ENCODE measurements at regions not wholly inside any gene's neighbourhood (a gene's known extent, or its start where the extent isn't known, plus 50 kb on each side); places are given as distances from the start of the nearest gene placed in this dataset.
"Not testable (repeated sequence)": the region's sequence is repeated elsewhere in the genome, so short reads cannot be mapped to it uniquely, and the experiment has no call there.

DNA sequence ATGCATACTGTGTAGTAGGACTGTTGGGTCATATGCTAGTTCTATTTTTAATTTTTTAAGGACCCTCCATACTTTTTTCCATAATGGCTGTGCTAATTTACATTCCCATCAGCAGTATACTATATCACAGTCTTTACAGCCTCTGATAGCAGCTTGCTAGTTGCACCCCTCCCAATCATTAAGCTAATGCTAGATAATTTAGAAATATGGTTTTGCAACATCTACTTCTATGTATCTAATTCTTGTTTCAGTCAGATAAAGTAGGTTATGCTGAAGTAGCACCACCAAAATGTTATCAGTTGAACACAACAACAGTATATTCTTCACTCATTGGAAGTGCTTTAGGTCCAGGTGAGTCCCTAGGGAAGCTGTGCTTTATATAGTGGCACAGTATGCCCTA, 522.7 kb upstream of the HTR2C start:
- Mint-ChIP-seq H3K9me3 (peaks cover 0 to 1% of the 10 kb centered on the region in 2 donors), H3K4me1 (peaks cover 4 to 7% of the 10 kb centered on the region in 2 donors), H3K4me3 (no peak overlapping the region), H3K27ac (no peak overlapping the region), H3K36me3 (no peaks in the 10 kb centered on the region), H3K27me3 (no peaks in the 10 kb centered on the region)
- ATAC-seq (replicated peaks) (no peak), DNase-seq (no peak)

DNA sequence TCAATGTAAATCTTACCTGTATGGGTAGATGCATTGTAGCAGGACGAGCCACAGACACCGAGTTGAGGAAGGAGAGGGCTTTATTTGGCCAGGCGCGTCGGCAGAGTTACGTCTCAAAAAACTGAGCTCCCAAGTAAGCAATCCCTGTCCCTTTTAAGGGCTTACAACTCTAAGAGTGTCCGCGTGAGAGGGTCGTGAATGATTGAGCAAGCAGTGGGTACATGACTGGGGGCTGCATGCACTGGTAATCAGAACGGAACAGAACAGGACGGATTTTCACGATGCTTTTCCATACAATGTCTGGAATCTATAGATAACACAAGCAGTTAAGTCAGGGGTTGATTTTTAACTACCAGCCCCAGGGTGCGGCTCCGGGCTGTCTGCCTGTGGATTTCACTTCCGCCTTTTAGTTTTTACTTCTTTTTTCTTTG, 524.9 kb upstream of the HTR2C start:
- peak overlapping the region; percentile 42 to 67 for H3K4me3 Mint-ChIP-seq

GRCh38 chrX:114057422-114057821, 526.5 kb upstream of the HTR2C start:
- H3K4me3 Mint-ChIP-seq; H3K9me3 Mint-ChIP-seq; H3K4me1 Mint-ChIP-seq; DNase-seq; H3K27ac Mint-ChIP-seq; H3K27me3 Mint-ChIP-seq; H3K36me3 Mint-ChIP-seq; ATAC-seq (replicated peaks): not testable (repeated sequence)

More for the DNA sequence above, 524.9 kb upstream of the HTR2C start:
- H3K9me3 Mint-ChIP-seq: peaks cover 0 to 1% of the 10 kb centered on the region in 2 donors
- ATAC-seq (replicated peaks) (peak in 1 of 2 donors; percentile 25), DNase-seq (no peak)
- no peaks in the 10 kb centered on the region for H3K27me3 Mint-ChIP-seq
- no peaks in the 10 kb centered on the region for H3K36me3 Mint-ChIP-seq
- peak overlapping the region; percentile 74 for H3K27ac Mint-ChIP-seq
- H3K4me1 Mint-ChIP-seq: peaks cover 4 to 7% of the 10 kb centered on the region in 2 donors

- H3K4me3 Mint-ChIP-seq: no peak overlapping the region
- ATAC-seq (replicated peaks) (no peak), DNase-seq (no peak)
- no peaks in the 10 kb centered on the region for H3K4me1 Mint-ChIP-seq
- no peaks in the 10 kb centered on the region for H3K27me3 Mint-ChIP-seq
- no peak overlapping the region for H3K27ac Mint-ChIP-seq
- H3K36me3 Mint-ChIP-seq: no peaks in the 10 kb centered on the region
- no peaks in the 10 kb centered on the region for H3K9me3 Mint-ChIP-seq
Observed at GRCh38 chrX:114051667-114052315, 532.1 kb upstream of the HTR2C start.

DNA sequence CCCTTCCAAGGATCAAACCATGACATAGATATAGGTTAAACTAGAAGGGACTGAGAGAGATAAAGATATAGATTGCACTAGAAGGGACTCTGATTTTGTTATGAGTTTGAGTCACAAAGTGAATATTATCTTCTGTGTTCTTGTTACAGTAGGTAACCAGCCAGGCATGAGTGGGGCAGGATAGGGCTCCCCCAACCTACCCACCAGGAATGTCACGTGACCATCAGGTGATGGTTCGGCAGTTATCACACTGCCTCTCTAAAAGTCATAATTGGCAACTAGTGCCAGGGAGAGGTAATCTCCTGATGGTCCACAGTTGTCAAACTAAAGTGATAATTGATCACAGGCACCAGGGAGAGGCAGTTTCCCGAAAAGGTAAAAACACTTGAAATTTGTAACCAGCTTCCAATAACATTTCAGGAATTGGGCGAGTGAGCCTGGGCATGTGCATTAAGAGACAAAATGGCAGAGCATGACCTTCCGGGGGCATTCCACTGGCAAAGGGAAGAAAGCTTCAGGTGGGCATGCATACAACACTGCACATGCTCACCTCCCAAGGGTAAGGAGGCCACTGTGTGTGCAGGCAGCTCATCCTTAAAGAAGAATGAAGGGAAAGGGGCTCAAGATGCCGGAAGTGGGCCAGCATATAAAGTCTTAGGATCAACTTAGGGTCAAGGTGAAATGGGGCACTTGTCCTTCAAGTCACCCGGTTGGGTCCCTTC, 533.6 kb upstream of the HTR2C start:
- no peaks in the 10 kb centered on the region for H3K27me3 Mint-ChIP-seq
- no peaks in the 10 kb centered on the region for H3K4me1 Mint-ChIP-seq
- no peak overlapping the region for H3K4me3 Mint-ChIP-seq
- H3K36me3 Mint-ChIP-seq: no peaks in the 10 kb centered on the region
- no peaks in the 10 kb centered on the region for H3K9me3 Mint-ChIP-seq
- H3K27ac Mint-ChIP-seq: no peak overlapping the region
- DNase-seq: no peak
- ATAC-seq (replicated peaks): no peak

DNA sequence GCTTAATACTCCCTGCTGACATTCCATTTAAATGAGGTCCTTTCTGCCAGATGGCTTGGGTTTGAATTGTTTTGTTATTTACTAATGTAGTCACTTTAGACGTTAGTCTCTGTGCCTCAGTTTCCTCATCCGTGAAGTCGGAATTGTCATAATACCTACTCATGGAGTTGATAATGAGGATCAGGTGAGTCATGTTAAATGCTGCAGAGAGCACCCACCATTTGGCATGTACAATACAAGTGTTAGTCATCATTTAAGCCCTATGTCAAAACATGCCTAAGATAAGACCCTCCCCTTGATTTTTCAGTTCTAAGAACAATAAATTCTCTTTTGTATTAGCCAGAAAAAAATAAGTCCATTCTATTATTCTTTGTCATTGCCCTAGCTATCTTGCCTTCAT, 534.8 kb upstream of the HTR2C start:
- Mint-ChIP-seq H3K4me3 (no peak overlapping the region), H3K9me3 (no peaks in the 10 kb centered on the region), H3K27me3 (no peaks in the 10 kb centered on the region), H3K36me3 (no peaks in the 10 kb centered on the region), H3K4me1 (no peaks in the 10 kb centered on the region), H3K27ac (no peak overlapping the region)
- ATAC-seq (replicated peaks): no peak
- no peak for DNase-seq

GRCh38 chrX:114047558-114047957, 536.3 kb upstream of the HTR2C start:
- no peak for DNase-seq
- H3K27ac Mint-ChIP-seq: no peak overlapping the region
- no peaks in the 10 kb centered on the region for H3K27me3 Mint-ChIP-seq
- no peaks in the 10 kb centered on the region for H3K9me3 Mint-ChIP-seq
- no peak overlapping the region for H3K4me3 Mint-ChIP-seq
- H3K36me3 Mint-ChIP-seq: no peaks in the 10 kb centered on the region
- H3K4me1 Mint-ChIP-seq: no peaks in the 10 kb centered on the region
- no peak for ATAC-seq (replicated peaks)

DNA sequence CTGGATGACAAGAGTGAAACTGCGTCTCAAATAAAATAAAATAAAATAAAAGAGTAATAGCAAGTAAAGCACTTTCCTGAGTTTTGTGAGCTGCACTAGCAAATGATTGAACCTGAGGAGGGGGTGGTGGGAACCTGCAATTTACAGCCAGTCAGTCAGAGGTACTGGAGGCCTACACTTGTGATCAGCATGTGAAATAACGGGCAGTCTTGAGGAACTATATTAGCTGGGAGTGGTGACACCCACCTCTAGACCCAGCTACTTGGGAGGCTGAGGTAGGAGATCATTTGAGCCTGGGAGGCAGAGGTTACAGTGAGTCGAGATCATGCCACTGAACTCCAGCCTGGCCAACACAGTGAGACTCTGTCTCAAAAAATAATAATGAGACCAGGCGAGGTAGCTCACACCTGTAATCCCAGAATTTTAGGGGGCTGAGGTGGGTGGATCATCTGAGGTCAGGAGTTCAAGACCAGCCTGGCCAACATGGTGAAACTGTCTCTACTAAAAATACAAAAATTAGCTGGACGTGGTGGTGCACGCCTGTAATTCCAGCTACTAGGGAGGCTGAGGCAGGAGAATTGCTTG, 537.1 kb upstream of the HTR2C start:
- DNase-seq: no peak
- ATAC-seq (replicated peaks): no peak
- H3K36me3 Mint-ChIP-seq: no peaks in the 10 kb centered on the region
- H3K27me3 Mint-ChIP-seq: no peaks in the 10 kb centered on the region
- H3K4me1 Mint-ChIP-seq: no peaks in the 10 kb centered on the region
- no peaks in the 10 kb centered on the region for H3K9me3 Mint-ChIP-seq
- H3K4me3 Mint-ChIP-seq: no peak overlapping the region
- H3K27ac Mint-ChIP-seq: no peak overlapping the region

DNA sequence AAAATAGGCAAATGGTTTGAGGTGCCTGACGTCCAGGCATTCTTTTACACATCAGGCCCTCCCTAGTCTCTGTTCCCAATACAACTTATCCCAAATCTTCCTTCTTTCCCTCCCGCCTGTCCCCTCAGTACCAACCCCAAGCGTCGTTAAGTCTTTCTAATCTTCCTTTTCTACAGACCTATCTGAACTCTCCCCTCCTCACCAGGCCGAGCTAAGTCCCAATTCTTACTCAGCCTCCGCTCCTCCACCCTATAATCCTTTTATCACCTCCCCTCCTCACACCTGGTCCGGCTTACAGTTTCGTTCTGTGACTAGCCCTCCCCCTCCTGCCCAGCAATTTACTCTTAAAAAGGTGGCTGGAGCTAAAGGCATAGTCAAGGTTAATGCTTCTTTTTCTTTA, 542.4 kb upstream of the HTR2C start:
- not testable (repeated sequence) for DNase-seq; H3K9me3 Mint-ChIP-seq; H3K4me1 Mint-ChIP-seq; H3K36me3 Mint-ChIP-seq; H3K27ac Mint-ChIP-seq; H3K4me3 Mint-ChIP-seq; ATAC-seq (replicated peaks); H3K27me3 Mint-ChIP-seq

GRCh38 chrX:114040661-114041269, 543.1 kb upstream of the HTR2C start:
- not testable (repeated sequence) for H3K36me3 Mint-ChIP-seq; H3K4me1 Mint-ChIP-seq; H3K27me3 Mint-ChIP-seq; H3K4me3 Mint-ChIP-seq; ATAC-seq (replicated peaks); H3K27ac Mint-ChIP-seq; H3K9me3 Mint-ChIP-seq; DNase-seq

DNA sequence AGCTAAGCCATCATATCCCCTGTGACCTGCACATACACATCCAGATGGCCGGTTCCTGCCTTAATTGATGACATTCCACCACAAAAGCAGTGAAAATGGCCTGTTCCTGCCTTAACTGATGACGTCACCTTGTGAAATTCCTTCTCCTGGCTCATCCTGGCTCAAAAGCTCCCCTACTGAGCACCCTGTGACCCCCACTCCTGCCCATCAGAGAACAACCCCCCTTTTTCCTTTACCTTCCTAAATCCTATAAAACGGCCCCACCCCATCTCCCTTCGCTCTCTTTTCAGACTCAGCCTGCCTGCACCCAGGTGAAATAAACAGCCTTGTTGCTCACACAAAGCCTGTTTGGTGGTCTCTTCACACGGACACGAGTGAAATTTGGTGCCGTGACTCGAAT, 543.8 kb upstream of the HTR2C start:
- H3K27ac Mint-ChIP-seq; H3K4me1 Mint-ChIP-seq; DNase-seq; H3K27me3 Mint-ChIP-seq; H3K4me3 Mint-ChIP-seq; H3K9me3 Mint-ChIP-seq; H3K36me3 Mint-ChIP-seq; ATAC-seq (replicated peaks): not testable (repeated sequence)

DNA sequence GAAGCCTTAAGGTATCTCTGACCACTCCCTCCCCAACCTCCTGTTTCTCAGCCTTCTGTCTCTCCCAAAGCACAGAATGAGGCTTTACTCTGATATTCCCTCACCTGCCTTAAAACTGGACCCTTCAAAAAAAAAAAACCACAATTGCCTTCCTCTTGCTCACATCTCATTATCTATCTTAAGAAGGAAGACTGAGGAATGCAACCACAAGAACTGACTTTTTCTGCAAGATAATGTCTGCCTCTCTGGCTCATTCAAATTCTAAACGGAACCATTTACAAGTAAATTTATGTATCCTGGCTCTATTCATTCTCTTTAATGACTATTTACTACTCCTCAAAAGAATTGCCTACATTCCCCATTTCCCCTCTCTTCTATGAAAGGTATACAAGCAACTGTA, 545.5 kb upstream of the HTR2C start:
- no peak overlapping the region for H3K4me3 Mint-ChIP-seq
- no peak for DNase-seq
- H3K27ac Mint-ChIP-seq: no peak overlapping the region
- no peaks in the 10 kb centered on the region for H3K27me3 Mint-ChIP-seq
- H3K9me3 Mint-ChIP-seq: no peaks in the 10 kb centered on the region
- H3K4me1 Mint-ChIP-seq: no peaks in the 10 kb centered on the region
- no peaks in the 10 kb centered on the region for H3K36me3 Mint-ChIP-seq
- ATAC-seq (replicated peaks): no peak

DNA sequence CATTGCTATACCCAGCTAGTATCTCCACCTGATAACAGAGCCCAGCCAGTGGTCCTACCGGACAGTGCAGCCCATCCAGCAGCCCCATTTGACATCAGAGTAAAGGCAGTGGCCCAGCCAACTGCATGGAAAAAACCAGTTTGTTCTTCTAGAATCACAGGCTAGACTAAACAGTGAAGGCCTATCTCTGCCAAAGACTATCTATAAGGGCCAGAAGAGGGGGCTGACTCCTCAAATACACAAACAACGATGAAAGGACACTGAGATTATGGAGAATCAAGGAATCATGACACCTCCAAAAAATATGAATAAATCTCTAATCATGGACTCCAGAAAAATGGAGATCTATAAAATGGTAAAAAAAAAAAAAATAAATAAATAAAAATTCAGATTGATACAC, 546.4 kb upstream of the HTR2C start:
- ATAC-seq (replicated peaks): no peak
- Mint-ChIP-seq H3K9me3 (no peaks in the 10 kb centered on the region), H3K4me3 (no peak overlapping the region), H3K27me3 (no peaks in the 10 kb centered on the region), H3K4me1 (no peaks in the 10 kb centered on the region), H3K36me3 (no peaks in the 10 kb centered on the region), H3K27ac (no peak overlapping the region)
- no peak for DNase-seq

DNA sequence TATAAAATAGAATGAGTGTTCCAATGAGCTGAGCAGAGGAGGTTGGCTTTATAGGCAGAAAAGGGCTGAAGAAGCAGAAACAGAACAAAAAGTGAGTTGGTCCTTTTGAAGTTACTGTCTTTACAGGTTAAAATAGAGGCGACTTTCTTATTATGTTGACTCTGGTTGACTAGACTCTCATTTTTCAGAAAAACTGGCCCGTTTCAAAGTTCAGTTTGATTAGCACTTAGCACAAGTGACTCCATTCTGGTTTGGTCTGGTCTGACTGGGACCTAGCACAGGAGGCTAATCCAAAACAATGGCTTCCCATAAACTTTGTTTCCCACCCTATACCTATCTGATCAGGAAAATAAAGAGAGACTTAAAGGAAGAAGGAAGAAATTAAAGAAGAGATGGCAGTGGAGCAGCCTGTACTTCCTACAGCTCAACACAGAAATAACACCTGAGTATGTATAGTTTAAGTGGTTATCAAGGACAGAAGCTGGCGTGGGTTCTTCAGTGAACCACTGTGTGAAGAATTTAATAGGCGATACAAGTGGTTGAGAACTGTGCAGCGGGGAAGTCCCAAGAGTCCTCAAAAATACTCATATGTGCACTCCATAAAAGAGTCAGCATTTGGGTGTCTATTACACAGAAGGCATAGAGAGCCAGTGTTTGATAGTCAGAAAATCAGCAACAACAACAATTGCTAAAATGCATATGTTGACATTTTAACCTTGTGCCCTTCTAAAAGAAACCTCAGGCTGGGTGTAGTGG, 554.8 kb upstream of the HTR2C start:
- DNase-seq (no peak), ATAC-seq (replicated peaks) (peak; percentile 52 to 65)
- Mint-ChIP-seq H3K9me3 (peaks cover 2 to 7% of the 10 kb centered on the region in 2 donors), H3K4me1 (no peaks in the 10 kb centered on the region), H3K27me3 (no peaks in the 10 kb centered on the region), H3K36me3 (no peaks in the 10 kb centered on the region), H3K27ac (no peak overlapping the region), H3K4me3 (no peak overlapping the region)

All from stimulated activated naive B cell treated with anti-CD40 and anti-IgM and Interleukin-4, amounts not matched to agents 10 μg/mL and 1 μg/mL and 100 μg/mL, for 72 hours (primary cell).